ENCODE measurements at regions not wholly inside any gene's neighbourhood (a gene's known extent, or its start where the extent isn't known, plus 50 kb on each side); places are given as distances from the start of the nearest gene placed in this dataset.
A peak's percentile ranks its signal among the peaks of the same experiment; 100 is the strongest.

GRCh38 chr15:35606450-35606779 lies 60.5 kb upstream of the DPH6 start:
- Histone ChIP-seq H3K27ac (peak overlapping the region; percentile 1 to 44), H3K36me3 (no peaks in the 10 kb centered on the region), H3K27me3 (no peaks in the 10 kb centered on the region), H3K4me1 (peaks cover 0 to 5% of the 10 kb centered on the region in 2 donors), H3K9me3 (peaks cover 0 to 3% of the 10 kb centered on the region in 2 donors), H3K4me3 (no peak overlapping the region)
- DNase-seq, result no peak
- intact Hi-C loops (cut with DNase I; ENCODE audit: low total_unique reads), result no loop called here
- TF ChIP-seq POLR2A (IDR thresholded peaks at IDR 0.05), result no peak

GRCh38 chr15:35616498-35617271 lies 70.7 kb upstream of the DPH6 start:
- Histone ChIP-seq H3K9me3 (no peaks in the 10 kb centered on the region), H3K36me3 (no peaks in the 10 kb centered on the region), H3K27ac (no peak overlapping the region), H3K27me3 (no peaks in the 10 kb centered on the region), H3K4me1 (no peaks in the 10 kb centered on the region), H3K4me3 (no peak overlapping the region)
- intact Hi-C loops (cut with DNase I; ENCODE audit: low total_unique reads), result no loop called here
- TF ChIP-seq CTCF (IDR thresholded peaks at IDR 0.05), result no peak
- no peak for TF ChIP-seq POLR2A (IDR thresholded peaks at IDR 0.05)
- no peak for DNase-seq

GRCh38 chr15:35618260-35619188 lies 72.6 kb upstream of the DPH6 start:
- Histone ChIP-seq H3K4me1 (no peaks in the 10 kb centered on the region), H3K36me3 (no peaks in the 10 kb centered on the region), H3K9me3 (no peaks in the 10 kb centered on the region), H3K4me3 (no peak overlapping the region), H3K27me3 (no peaks in the 10 kb centered on the region), H3K27ac (no peak overlapping the region)
- TF ChIP-seq CTCF (IDR thresholded peaks at IDR 0.05) (no peak), POLR2A (IDR thresholded peaks at IDR 0.05) (no peak)
- intact Hi-C loops (cut with DNase I; ENCODE audit: low total_unique reads), result no loop called here
- no peak for DNase-seq

- no peaks in the 10 kb centered on the region for H3K27me3 ChIP-seq
- no peaks in the 10 kb centered on the region for H3K9me3 ChIP-seq
- no peak overlapping the region for H3K27ac ChIP-seq
- H3K36me3 ChIP-seq, result no peaks in the 10 kb centered on the region
- DNase-seq, result no peak
- no peaks in the 10 kb centered on the region for H3K4me1 ChIP-seq
- H3K4me3 ChIP-seq, result no peak overlapping the region
- TF ChIP-seq CTCF (IDR thresholded peaks at IDR 0.05), result no peak
- TF ChIP-seq POLR2A (IDR thresholded peaks at IDR 0.05), result no peak
- intact Hi-C loops (cut with DNase I; ENCODE audit: low total_unique reads), result no loop called here
Observed at GRCh38 chr15:35622641-35623340, 76.8 kb upstream of the DPH6 start.

- DNase-seq, result peak in 1 of 2 donors; percentile 17
- no peak overlapping the region for H3K4me3 ChIP-seq
- H3K27ac ChIP-seq, result no peak overlapping the region
- no peaks in the 10 kb centered on the region for H3K9me3 ChIP-seq
- intact Hi-C loops (cut with DNase I; ENCODE audit: low total_unique reads), result no loop called here
- TF ChIP-seq CTCF (IDR thresholded peaks at IDR 0.05) (no peak), POLR2A (IDR thresholded peaks at IDR 0.05) (no peak)
- H3K27me3 ChIP-seq, result no peaks in the 10 kb centered on the region
- no peaks in the 10 kb centered on the region for H3K4me1 ChIP-seq
- H3K36me3 ChIP-seq, result no peaks in the 10 kb centered on the region
Observed at GRCh38 chr15:35624881-35625280, 78.9 kb upstream of the DPH6 start.
